Activated CD4-positive, alpha-beta T cell treated with anti-CD3 and anti-CD28 coated beads for 36 hours (primary cell): ENCODE measurements at regions not wholly inside any gene's neighbourhood (a gene's known extent, or its start where the extent isn't known, plus 50 kb on each side); places are given as distances from the start of the nearest gene placed in this dataset.

Source experiments
- ATAC-seq: fragments of 200-7000 bp; cut with Tn5 transposase; one replicate; pipeline ENCODE4 v1.10.0; 2021; ENCODE audit warnings: mild to moderate bottlenecking, moderate library complexity
- CTCF ChIA-PET: fragments of 350-600 bp; sonication (Branson Sonifier 250); formaldehyde crosslinking; loops from one replicate; lab custom pipeline; 2021; ENCODE audit warnings: antibody characterized with exemption; lab: Charles Lee
- POLR2A ChIA-PET: fragments of 350-600 bp; sonication (Branson Sonifier 250); formaldehyde crosslinking; loops from one replicate; lab custom pipeline; 2021; ENCODE audit warnings: antibody characterized with exemption, inconsistent platforms; lab: Charles Lee
- DNase-seq: peaks from one replicate; pipeline ENCODE4 v3.0.0-alpha.2; 2020
- H3K27ac Mint-ChIP-seq: one replicate; pipeline ENCODE4 v1.8.0; 2021; ENCODE audit warnings: mixed read lengths
- H3K27me3 Mint-ChIP-seq: one replicate; pipeline ENCODE4 v1.8.0; 2021; ENCODE audit warnings: mixed read lengths
- H3K36me3 Mint-ChIP-seq: one replicate; pipeline ENCODE4 v1.8.0; 2021; ENCODE audit warnings: low read depth, mixed read lengths
- H3K4me1 Mint-ChIP-seq: one replicate; pipeline ENCODE4 v1.8.0; 2021; ENCODE audit warnings: mixed read lengths
- H3K4me3 Mint-ChIP-seq: one replicate; pipeline ENCODE4 v1.8.0; 2021; ENCODE audit warnings: mild to moderate bottlenecking, moderate library complexity, mixed read lengths
- H3K9me3 Mint-ChIP-seq: one replicate; pipeline ENCODE4 v1.8.0; 2021; ENCODE audit warnings: low read depth, mixed read lengths
- intact Hi-C, 2 experiments: fragments of 100-400 bp; cut with DNase I in 1 of 2; cut with micrococcal nuclease in 1 of 2; formaldehyde crosslinking; loops; one replicate each; pipeline versions ENCODE4 v1.14.2 to v1.15.1; 2022 to 2024; cut with DNase I, micrococcal nuclease

GRCh38 chr7:52005613-52006012 lies 689.0 kb upstream of the COBL start:
- ATAC-seq (no peak), DNase-seq (no peak)
- no peak overlapping the region for H3K27ac Mint-ChIP-seq
- H3K36me3 Mint-ChIP-seq, result no peaks in the 10 kb centered on the region
- no peaks in the 10 kb centered on the region for H3K4me1 Mint-ChIP-seq
- intact Hi-C loops, result no loop called here
- peaks cover 7% of the 10 kb centered on the region for H3K9me3 Mint-ChIP-seq
- POLR2A ChIA-PET, result no interaction called here
- CTCF ChIA-PET, result no interaction called here
- H3K4me3 Mint-ChIP-seq, result no peak overlapping the region
- H3K27me3 Mint-ChIP-seq, result no peaks in the 10 kb centered on the region

- no peaks in the 10 kb centered on the region for H3K36me3 Mint-ChIP-seq
- CTCF ChIA-PET, result no interaction called here
- no peak for ATAC-seq
Observed at GRCh38 chr7:51995596-51996179, 679.1 kb upstream of the COBL start.

GRCh38 chr7:51982653-51983052 lies 666.0 kb upstream of the COBL start:
- intact Hi-C loops, result no loop called here
- H3K4me3 Mint-ChIP-seq, result no peak overlapping the region
- no peak overlapping the region for H3K27ac Mint-ChIP-seq
- ATAC-seq (no peak), DNase-seq (no peak)
- peaks cover 9% of the 10 kb centered on the region for H3K9me3 Mint-ChIP-seq
- ChIA-PET POLR2A (no interaction called here), CTCF (no interaction called here)
- no peaks in the 10 kb centered on the region for H3K36me3 Mint-ChIP-seq
- H3K4me1 Mint-ChIP-seq, result no peaks in the 10 kb centered on the region
- H3K27me3 Mint-ChIP-seq, result no peaks in the 10 kb centered on the region

More at GRCh38 chr7:51995596-51996179, 679.1 kb upstream of the COBL start:
- Mint-ChIP-seq H3K27me3 (no peaks in the 10 kb centered on the region), H3K4me1 (no peaks in the 10 kb centered on the region), H3K27ac (no peak overlapping the region), H3K4me3 (no peak overlapping the region), H3K9me3 (peaks cover 23% of the 10 kb centered on the region)
- DNase-seq, result no peak
- intact Hi-C loops, result no loop called here
- POLR2A ChIA-PET, result no interaction called here

DNA sequence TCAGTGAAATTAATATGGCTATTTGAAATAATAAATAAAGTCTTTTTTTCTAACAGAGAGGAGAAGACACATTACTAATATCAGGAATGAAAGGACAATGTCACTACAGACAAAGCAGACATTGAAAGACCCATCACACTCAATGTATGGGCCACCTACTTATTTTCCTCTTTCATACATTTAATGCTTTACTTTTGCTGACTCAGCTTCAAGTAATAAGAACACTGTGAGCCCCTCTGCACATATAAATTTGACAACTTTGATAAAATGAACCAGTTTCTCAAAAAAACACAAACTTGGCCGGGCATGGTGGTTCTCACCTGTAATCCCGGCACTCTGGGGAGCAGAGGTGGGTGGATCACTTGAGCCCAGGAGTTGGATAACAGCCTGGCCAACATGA lies 664.2 kb upstream of the COBL start:
- H3K27ac Mint-ChIP-seq, result no peak overlapping the region
- CTCF ChIA-PET, result no interaction called here
- H3K4me1 Mint-ChIP-seq, result no peaks in the 10 kb centered on the region
- H3K27me3 Mint-ChIP-seq, result no peaks in the 10 kb centered on the region
- H3K4me3 Mint-ChIP-seq, result no peak overlapping the region
- DNase-seq (no peak), ATAC-seq (no peak)
- POLR2A ChIA-PET, result no interaction called here
- no peaks in the 10 kb centered on the region for H3K9me3 Mint-ChIP-seq
- H3K36me3 Mint-ChIP-seq, result no peaks in the 10 kb centered on the region
- intact Hi-C loops, result no loop called here

- DNase-seq, result no peak
- no peaks in the 10 kb centered on the region for H3K36me3 Mint-ChIP-seq
- intact Hi-C loops, result no loop called here
- no peaks in the 10 kb centered on the region for H3K27me3 Mint-ChIP-seq
- H3K9me3 Mint-ChIP-seq, result no peaks in the 10 kb centered on the region
- ATAC-seq, result no peak
- H3K4me1 Mint-ChIP-seq, result no peaks in the 10 kb centered on the region
- H3K27ac Mint-ChIP-seq, result no peak overlapping the region
- CTCF ChIA-PET, result no interaction called here
- POLR2A ChIA-PET, result no interaction called here
- H3K4me3 Mint-ChIP-seq, result no peak overlapping the region
Observed at GRCh38 chr7:51980313-51980712, 663.7 kb upstream of the COBL start.

DNA sequence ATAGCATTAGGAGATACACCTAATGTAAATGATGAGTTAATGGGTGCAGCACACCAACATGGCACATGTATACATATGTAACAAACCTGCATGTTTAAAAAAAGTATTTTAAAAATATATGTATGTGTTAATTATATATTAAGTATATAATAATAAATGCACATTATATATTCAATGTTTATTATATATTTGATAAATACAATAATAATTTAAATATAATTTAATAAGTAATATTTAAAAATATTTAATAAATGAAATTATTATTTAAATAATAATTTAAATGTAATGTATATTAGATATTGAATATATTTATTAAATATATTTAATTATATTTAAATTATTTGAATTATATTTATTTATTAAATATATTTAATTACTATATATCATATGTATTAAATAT lies 661.3 kb upstream of the COBL start:
- H3K4me3 Mint-ChIP-seq, result no peak overlapping the region

DNA sequence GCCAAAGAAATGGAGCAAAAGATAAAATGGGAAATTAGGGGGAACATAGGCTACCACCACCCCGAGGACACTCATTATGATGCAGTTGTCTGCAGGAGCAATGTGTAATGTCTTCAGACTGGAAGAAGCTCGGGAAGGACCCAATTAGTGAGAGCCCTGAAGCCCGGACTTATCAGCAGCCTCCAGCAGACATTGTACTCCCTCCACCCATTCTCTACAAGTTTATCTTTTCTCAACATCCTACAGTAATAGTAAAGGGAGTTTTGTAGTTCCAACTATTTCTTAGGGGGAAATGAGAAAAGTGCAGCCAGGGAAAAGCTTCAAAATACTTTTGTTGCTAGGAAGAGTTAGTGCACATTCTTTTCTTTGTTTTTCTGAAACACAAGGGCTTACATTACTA lies 657.3 kb upstream of the COBL start:
- ChIA-PET POLR2A (no interaction called here), CTCF (no interaction called here)
- intact Hi-C loops, result no loop called here
- DNase-seq (no peak), ATAC-seq (no peak)
- Mint-ChIP-seq H3K9me3 (peaks cover 2% of the 10 kb centered on the region), H3K36me3 (no peaks in the 10 kb centered on the region), H3K4me3 (no peak overlapping the region), H3K27ac (no peak overlapping the region), H3K27me3 (no peaks in the 10 kb centered on the region), H3K4me1 (no peaks in the 10 kb centered on the region)

More for the DNA sequence above, 661.3 kb upstream of the COBL start:
- Mint-ChIP-seq H3K4me1 (no peaks in the 10 kb centered on the region), H3K36me3 (no peaks in the 10 kb centered on the region), H3K27me3 (no peaks in the 10 kb centered on the region), H3K27ac (no peak overlapping the region), H3K9me3 (no peaks in the 10 kb centered on the region)
- DNase-seq (no peak), ATAC-seq (no peak)
- ChIA-PET POLR2A (no interaction called here), CTCF (no interaction called here)
- intact Hi-C loops, result no loop called here

DNA sequence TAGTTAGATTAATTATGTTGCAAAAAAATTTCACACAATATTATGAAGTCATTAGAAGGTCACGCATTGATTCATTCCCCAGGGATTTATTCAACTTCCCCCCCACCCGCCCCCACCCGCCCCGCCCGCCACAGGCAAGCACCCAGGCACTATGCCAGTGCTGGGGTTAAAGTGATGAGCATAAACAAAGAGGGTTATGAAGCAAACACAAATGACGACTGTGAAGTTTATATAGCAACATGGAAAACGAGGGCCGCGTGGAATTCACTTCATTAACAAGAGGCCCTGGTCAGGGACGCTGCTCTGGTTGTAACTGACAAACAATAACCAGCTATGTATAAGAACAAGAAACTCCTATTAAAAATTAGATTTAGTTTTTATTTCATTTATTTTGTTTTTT lies 656.5 kb upstream of the COBL start:
- H3K36me3 Mint-ChIP-seq, result no peaks in the 10 kb centered on the region
- DNase-seq (no peak), ATAC-seq (no peak)
- peaks cover 2% of the 10 kb centered on the region for H3K9me3 Mint-ChIP-seq
- intact Hi-C loops, result no loop called here
- H3K27me3 Mint-ChIP-seq, result no peaks in the 10 kb centered on the region
- no peaks in the 10 kb centered on the region for H3K4me1 Mint-ChIP-seq
- no peak overlapping the region for H3K4me3 Mint-ChIP-seq
- POLR2A ChIA-PET, result no interaction called here
- H3K27ac Mint-ChIP-seq, result no peak overlapping the region
- CTCF ChIA-PET, result no interaction called here

- intact Hi-C loops, result no loop called here
- ATAC-seq (no peak), DNase-seq (no peak)
- POLR2A ChIA-PET, result no interaction called here
- no peaks in the 10 kb centered on the region for H3K27me3 Mint-ChIP-seq
- H3K4me3 Mint-ChIP-seq, result no peak overlapping the region
- peaks cover 6% of the 10 kb centered on the region for H3K9me3 Mint-ChIP-seq
- H3K36me3 Mint-ChIP-seq, result no peaks in the 10 kb centered on the region
- H3K27ac Mint-ChIP-seq, result no peak overlapping the region
- CTCF ChIA-PET, result interaction anchor here (0.5 to 0.7 kb wide), 2 partner anchors 68 to 1284 kb away, joined by 3 read pairs; no protein-coding TSS in a partner anchor
- no peaks in the 10 kb centered on the region for H3K4me1 Mint-ChIP-seq
Observed at GRCh38 chr7:51970961-51971665, 654.5 kb upstream of the COBL start.

GRCh38 chr7:51968461-51968860 lies 651.9 kb upstream of the COBL start:
- H3K4me1 Mint-ChIP-seq, result no peaks in the 10 kb centered on the region

DNA sequence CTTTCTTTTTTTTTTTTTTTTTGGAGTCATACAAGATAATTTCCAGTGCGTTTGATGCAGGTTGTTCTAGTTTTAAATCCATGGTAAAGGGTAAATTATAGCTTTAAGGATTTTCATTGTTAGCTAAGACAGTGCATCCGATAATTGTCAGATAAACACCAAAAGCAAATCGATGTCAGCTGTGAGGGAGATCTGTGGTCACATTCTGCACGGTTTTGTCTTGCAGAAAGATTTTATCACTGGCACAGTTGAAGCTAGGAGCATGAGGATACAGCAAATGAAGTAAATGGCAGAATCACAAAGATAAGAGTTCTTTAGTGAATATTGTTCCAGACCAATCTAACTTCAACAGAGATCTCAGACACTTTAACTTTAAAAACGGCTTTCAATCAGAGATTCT lies 648.8 kb upstream of the COBL start:
- Mint-ChIP-seq H3K9me3 (peaks cover 6% of the 10 kb centered on the region), H3K27me3 (no peaks in the 10 kb centered on the region), H3K36me3 (no peaks in the 10 kb centered on the region), H3K4me3 (no peak overlapping the region), H3K27ac (no peak overlapping the region), H3K4me1 (no peaks in the 10 kb centered on the region)
- CTCF ChIA-PET, result no interaction called here
- POLR2A ChIA-PET, result no interaction called here
- ATAC-seq (no peak), DNase-seq (no peak)
- intact Hi-C loops, result no loop called here

More at GRCh38 chr7:51968461-51968860, 651.9 kb upstream of the COBL start:
- ChIA-PET POLR2A (no interaction called here), CTCF (no interaction called here)
- H3K4me3 Mint-ChIP-seq, result no peak overlapping the region
- ATAC-seq (no peak), DNase-seq (no peak)
- H3K9me3 Mint-ChIP-seq, result peaks cover 6% of the 10 kb centered on the region
- intact Hi-C loops, result no loop called here
- no peaks in the 10 kb centered on the region for H3K36me3 Mint-ChIP-seq
- H3K27me3 Mint-ChIP-seq, result no peaks in the 10 kb centered on the region
- no peak overlapping the region for H3K27ac Mint-ChIP-seq

DNA sequence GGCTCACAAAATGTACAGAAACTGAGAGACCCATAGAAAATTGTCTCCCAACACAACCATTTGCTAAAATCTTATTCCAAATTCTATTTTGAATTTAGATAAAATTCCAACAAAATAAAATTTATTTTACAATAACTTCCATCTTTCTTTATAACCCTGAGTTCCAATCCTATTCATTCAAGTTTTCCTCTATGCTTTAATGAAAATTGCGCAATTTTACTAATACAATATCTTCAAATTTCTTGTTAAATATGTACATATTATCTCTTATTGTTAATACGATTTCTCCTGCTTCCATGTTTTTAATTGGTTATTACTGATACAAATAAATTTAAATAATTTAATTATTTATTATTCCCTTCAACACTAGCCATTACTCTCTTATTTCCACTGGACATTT lies 645.2 kb upstream of the COBL start:
- Mint-ChIP-seq H3K9me3 (peaks cover 6% of the 10 kb centered on the region), H3K4me1 (no peaks in the 10 kb centered on the region), H3K36me3 (no peaks in the 10 kb centered on the region), H3K27ac (no peak overlapping the region), H3K27me3 (no peaks in the 10 kb centered on the region), H3K4me3 (no peak overlapping the region)
- no peak for DNase-seq
- CTCF ChIA-PET, result no interaction called here
- intact Hi-C loops, result no loop called here
- no peak for ATAC-seq
- POLR2A ChIA-PET, result no interaction called here
